ENCODE measurements at regions not wholly inside any gene's neighbourhood (a gene's known extent, or its start where the extent isn't known, plus 50 kb on each side); places are given as distances from the start of the nearest gene placed in this dataset.
"Not testable (repeated sequence)": the region's sequence is repeated elsewhere in the genome, so short reads cannot be mapped to it uniquely, and the experiment has no call there.

DNA sequence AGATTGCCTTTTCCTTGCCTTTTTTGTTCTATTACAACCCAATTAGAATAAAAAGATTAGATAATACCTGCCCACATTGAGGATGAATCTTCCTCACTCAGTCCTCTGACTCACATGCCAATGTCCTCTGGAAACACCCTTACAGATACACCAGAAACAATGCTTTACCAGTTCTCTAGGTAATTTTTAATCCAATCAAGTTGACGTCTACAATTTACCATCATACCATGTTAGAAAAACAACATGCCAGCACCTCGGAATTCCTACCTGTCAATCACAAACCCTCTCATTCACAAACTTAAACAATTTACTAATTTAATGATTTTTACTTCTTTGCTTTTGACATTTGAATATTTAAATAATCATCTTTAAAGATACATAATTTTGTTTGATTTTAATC is 953.8 kb downstream of the TRHDE start:
- Mint-ChIP-seq H3K9me3 (peaks cover 0 to 3% of the 10 kb centered on the region in 2 donors), H3K4me3 (no peak overlapping the region), H3K36me3 (no peaks in the 10 kb centered on the region), H3K27me3 (no peaks in the 10 kb centered on the region), H3K4me1 (no peaks in the 10 kb centered on the region), H3K27ac (no peak overlapping the region)
- ATAC-seq (replicated peaks) (no peak), DNase-seq (no peak)

GRCh38 chr12:73226593-73226992 is 954.4 kb downstream of the TRHDE start:
- H3K27me3 Mint-ChIP-seq = no peaks in the 10 kb centered on the region
- ATAC-seq (replicated peaks) (no peak), DNase-seq (no peak)
- H3K36me3 Mint-ChIP-seq = no peaks in the 10 kb centered on the region
- H3K9me3 Mint-ChIP-seq = peaks cover 3% of the 10 kb centered on the region in 2 donors
- H3K27ac Mint-ChIP-seq = no peak overlapping the region
- no peak overlapping the region for H3K4me3 Mint-ChIP-seq
- H3K4me1 Mint-ChIP-seq = no peaks in the 10 kb centered on the region

DNA sequence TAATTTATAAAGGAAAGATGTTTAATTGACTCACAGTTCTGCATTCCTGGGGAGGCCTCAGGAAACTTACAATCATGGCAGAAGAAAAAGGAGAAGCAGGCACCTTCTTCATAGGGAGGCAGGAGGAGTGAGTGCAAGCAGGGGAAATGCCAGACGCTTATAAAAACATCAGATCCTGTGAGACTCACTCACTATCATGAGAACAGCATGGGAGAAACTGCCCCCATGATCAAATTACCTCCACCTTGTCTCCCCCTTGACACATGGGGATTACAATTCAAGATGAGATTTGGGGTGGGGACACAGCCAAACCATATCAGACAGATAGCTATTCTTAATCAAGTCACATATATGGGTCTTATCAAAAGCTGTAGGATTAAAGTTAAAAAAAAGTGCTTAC is 956.7 kb downstream of the TRHDE start:
- ATAC-seq (replicated peaks); H3K4me3 Mint-ChIP-seq; H3K36me3 Mint-ChIP-seq; H3K4me1 Mint-ChIP-seq; H3K9me3 Mint-ChIP-seq; H3K27ac Mint-ChIP-seq; DNase-seq; H3K27me3 Mint-ChIP-seq: not testable (repeated sequence)

GRCh38 chr12:73235387-73235786 is 963.2 kb downstream of the TRHDE start:
- peaks cover 13 to 19% of the 10 kb centered on the region in 2 donors for H3K9me3 Mint-ChIP-seq
- no peak overlapping the region for H3K27ac Mint-ChIP-seq
- DNase-seq (no peak), ATAC-seq (replicated peaks) (no peak)
- no peaks in the 10 kb centered on the region for H3K27me3 Mint-ChIP-seq
- H3K36me3 Mint-ChIP-seq = peaks cover 0 to 2% of the 10 kb centered on the region in 2 donors
- H3K4me1 Mint-ChIP-seq = no peaks in the 10 kb centered on the region
- H3K4me3 Mint-ChIP-seq = no peak overlapping the region

DNA sequence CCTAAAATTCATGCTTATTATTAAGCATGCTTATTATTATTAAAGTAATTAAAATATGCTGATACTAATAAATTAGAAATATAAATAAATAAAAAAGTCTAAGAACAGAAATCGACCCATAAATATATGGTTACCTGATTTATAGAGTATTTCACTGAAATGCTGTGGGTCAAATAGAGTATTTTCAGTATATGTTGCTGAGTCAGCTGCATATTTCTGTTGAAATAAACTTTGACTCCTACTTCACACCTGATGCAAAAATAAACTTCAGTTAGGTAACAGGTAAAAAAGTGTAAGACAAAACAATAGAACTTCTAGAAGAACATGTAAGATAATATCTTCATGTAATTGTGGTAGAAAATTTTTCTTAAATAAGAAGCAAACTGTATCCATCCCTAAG is 967.9 kb downstream of the TRHDE start:
- Mint-ChIP-seq H3K4me3 (no peak overlapping the region), H3K9me3 (peaks cover 8 to 16% of the 10 kb centered on the region in 2 donors), H3K36me3 (peaks cover 0 to 2% of the 10 kb centered on the region in 2 donors), H3K27ac (no peak overlapping the region), H3K4me1 (no peaks in the 10 kb centered on the region), H3K27me3 (no peaks in the 10 kb centered on the region)
- no peak for ATAC-seq (replicated peaks)
- DNase-seq = no peak

DNA sequence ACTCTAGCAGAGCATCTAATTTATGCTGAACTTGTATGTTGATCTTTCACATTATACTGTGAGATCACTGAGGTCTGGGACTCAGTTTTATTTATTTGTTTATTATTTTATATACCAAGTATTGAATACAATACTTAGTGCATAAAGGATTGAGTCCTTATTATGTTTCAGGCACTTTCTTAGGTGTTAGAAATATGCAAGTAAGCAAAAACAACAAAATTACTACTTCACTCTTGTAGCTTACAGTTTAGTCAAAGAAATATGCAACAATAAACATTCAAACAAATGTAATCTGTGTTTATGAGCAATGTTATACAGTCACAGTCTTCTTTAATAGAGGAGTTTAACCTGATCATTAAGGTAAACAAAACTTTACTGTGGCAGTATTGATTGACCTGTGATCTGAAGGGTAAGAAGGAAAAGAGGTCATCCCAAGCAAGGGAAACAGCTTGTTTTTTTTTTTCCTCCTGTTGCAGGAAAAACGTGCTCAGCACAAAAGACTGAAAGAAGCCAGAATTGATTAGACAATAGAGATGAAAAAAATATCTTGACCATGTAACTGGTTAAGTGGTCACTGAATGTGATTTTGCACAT is 990.7 kb downstream of the TRHDE start:
- Mint-ChIP-seq H3K4me1 (no peaks in the 10 kb centered on the region), H3K27ac (no peak overlapping the region), H3K36me3 (no peaks in the 10 kb centered on the region), H3K9me3 (peaks cover under 1 to 5% of the 10 kb centered on the region in 2 donors), H3K27me3 (no peaks in the 10 kb centered on the region), H3K4me3 (no peak overlapping the region)
- no peak for DNase-seq
- ATAC-seq (replicated peaks) = no peak

DNA sequence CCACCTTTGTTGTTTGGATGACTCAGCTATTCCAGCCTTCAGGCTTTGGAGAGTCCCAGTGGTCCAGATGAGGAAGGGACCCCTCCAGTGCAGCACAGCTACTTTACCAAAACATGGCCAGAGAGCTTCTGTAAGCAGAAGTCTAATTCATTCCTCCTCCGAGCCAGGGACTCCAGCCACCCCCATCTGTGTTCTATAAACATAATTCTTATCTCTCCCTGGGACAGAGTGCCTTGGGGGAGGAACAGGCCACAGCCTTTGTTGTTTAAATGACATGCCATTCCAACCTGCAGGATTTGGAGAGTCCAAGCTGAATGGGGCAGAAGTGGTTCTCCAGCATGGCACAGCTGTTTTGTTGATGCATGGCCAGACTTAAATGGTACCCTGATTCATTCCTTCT is 994.0 kb downstream of the TRHDE start:
- H3K9me3 Mint-ChIP-seq = peaks cover 12 to 18% of the 10 kb centered on the region in 2 donors
- DNase-seq = no peak

GRCh38 chr12:73274976-73275375 is 1002.8 kb downstream of the TRHDE start:
- Mint-ChIP-seq H3K4me1 (no peaks in the 10 kb centered on the region), H3K27ac (no peak overlapping the region), H3K9me3 (peaks cover 11 to 13% of the 10 kb centered on the region in 2 donors), H3K36me3 (no peaks in the 10 kb centered on the region), H3K4me3 (no peak overlapping the region), H3K27me3 (no peaks in the 10 kb centered on the region)
- no peak for DNase-seq
- ATAC-seq (replicated peaks) = no peak

More for the DNA sequence above, 994.0 kb downstream of the TRHDE start:
- H3K36me3 Mint-ChIP-seq = no peaks in the 10 kb centered on the region
- H3K27ac Mint-ChIP-seq = no peak overlapping the region
- no peak overlapping the region for H3K4me3 Mint-ChIP-seq
- no peaks in the 10 kb centered on the region for H3K4me1 Mint-ChIP-seq
- ATAC-seq (replicated peaks) = no peak
- no peaks in the 10 kb centered on the region for H3K27me3 Mint-ChIP-seq

DNA sequence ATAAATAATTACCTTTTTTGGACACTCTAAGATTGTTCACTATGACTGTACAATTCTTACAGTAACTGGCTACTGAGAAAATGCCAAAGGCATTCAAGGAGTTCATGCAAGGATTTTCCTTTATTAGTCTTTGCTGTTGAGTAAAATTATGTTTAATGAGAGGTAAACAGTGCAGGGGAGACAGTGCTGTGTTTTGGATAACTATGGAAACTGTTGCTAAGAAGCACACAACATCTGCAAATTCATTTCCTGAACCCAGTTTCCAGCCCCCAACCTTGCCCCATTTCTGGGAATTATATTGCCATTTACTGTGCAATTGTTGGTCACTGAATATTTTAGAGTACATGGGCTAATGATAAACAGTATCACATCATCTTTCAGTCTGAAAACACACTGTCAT is 1005.8 kb downstream of the TRHDE start:
- ATAC-seq (replicated peaks) = no peak

GRCh38 chr12:73301530-73301929 is 1029.4 kb downstream of the TRHDE start:
- H3K27ac Mint-ChIP-seq = no peak overlapping the region
- DNase-seq = no peak
- H3K27me3 Mint-ChIP-seq = no peaks in the 10 kb centered on the region
- peaks cover 0 to 5% of the 10 kb centered on the region in 2 donors for H3K9me3 Mint-ChIP-seq
- H3K36me3 Mint-ChIP-seq = no peaks in the 10 kb centered on the region
- H3K4me1 Mint-ChIP-seq = no peaks in the 10 kb centered on the region
- ATAC-seq (replicated peaks) = no peak
- no peak overlapping the region for H3K4me3 Mint-ChIP-seq

More for the DNA sequence above, 1005.8 kb downstream of the TRHDE start:
- H3K36me3 Mint-ChIP-seq = no peaks in the 10 kb centered on the region
- no peak for DNase-seq
- no peaks in the 10 kb centered on the region for H3K4me1 Mint-ChIP-seq
- H3K9me3 Mint-ChIP-seq = peaks cover 0 to 1% of the 10 kb centered on the region in 2 donors
- no peak overlapping the region for H3K4me3 Mint-ChIP-seq
- H3K27me3 Mint-ChIP-seq = no peaks in the 10 kb centered on the region
- H3K27ac Mint-ChIP-seq = no peak overlapping the region

DNA sequence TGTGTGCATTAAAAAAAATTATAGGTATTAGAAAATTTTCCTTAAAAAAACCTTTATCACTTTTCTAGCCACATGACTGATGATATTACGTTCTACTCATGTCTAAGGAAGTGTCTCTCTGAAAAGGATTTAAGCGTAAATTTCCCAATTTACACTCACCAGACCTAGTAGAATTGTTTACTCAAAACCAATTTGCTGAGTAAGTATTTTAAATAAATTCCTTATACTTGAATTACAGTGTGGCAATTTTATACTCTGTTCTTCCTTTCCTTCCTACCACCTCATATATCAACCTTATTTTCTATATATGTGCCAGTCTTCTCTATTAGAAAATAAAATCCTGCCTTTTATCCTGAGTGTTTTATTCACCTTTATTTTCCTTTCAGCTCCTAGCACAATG is 1035.1 kb downstream of the TRHDE start:
- Mint-ChIP-seq H3K27me3 (no peaks in the 10 kb centered on the region), H3K4me1 (no peaks in the 10 kb centered on the region), H3K9me3 (peaks cover 5 to 6% of the 10 kb centered on the region in 2 donors), H3K27ac (no peak overlapping the region), H3K36me3 (no peaks in the 10 kb centered on the region), H3K4me3 (no peak overlapping the region)
- no peak for ATAC-seq (replicated peaks)
- no peak for DNase-seq

GRCh38 chr12:73308079-73308478 is 1035.9 kb downstream of the TRHDE start:
- H3K27ac Mint-ChIP-seq = no peak overlapping the region
- DNase-seq (no peak), ATAC-seq (replicated peaks) (no peak)
- H3K27me3 Mint-ChIP-seq = no peaks in the 10 kb centered on the region
- no peak overlapping the region for H3K4me3 Mint-ChIP-seq
- H3K36me3 Mint-ChIP-seq = no peaks in the 10 kb centered on the region
- H3K4me1 Mint-ChIP-seq = no peaks in the 10 kb centered on the region
- peaks cover 5 to 6% of the 10 kb centered on the region in 2 donors for H3K9me3 Mint-ChIP-seq

- Mint-ChIP-seq H3K9me3 (peaks cover 6 to 8% of the 10 kb centered on the region in 2 donors), H3K36me3 (no peaks in the 10 kb centered on the region), H3K4me3 (no peak overlapping the region), H3K27ac (no peak overlapping the region), H3K4me1 (no peaks in the 10 kb centered on the region), H3K27me3 (no peaks in the 10 kb centered on the region)
- ATAC-seq (replicated peaks) (no peak), DNase-seq (no peak)
Observed at GRCh38 chr12:73308747-73309146, 1036.6 kb downstream of the TRHDE start.

- Mint-ChIP-seq H3K27ac (no peak overlapping the region), H3K36me3 (no peaks in the 10 kb centered on the region), H3K4me3 (no peak overlapping the region), H3K9me3 (peaks cover 13 to 14% of the 10 kb centered on the region in 2 donors), H3K4me1 (no peaks in the 10 kb centered on the region), H3K27me3 (no peaks in the 10 kb centered on the region)
- no peak for ATAC-seq (replicated peaks)
- DNase-seq = no peak
Observed at GRCh38 chr12:73321319-73321718, 1049.1 kb downstream of the TRHDE start.

DNA sequence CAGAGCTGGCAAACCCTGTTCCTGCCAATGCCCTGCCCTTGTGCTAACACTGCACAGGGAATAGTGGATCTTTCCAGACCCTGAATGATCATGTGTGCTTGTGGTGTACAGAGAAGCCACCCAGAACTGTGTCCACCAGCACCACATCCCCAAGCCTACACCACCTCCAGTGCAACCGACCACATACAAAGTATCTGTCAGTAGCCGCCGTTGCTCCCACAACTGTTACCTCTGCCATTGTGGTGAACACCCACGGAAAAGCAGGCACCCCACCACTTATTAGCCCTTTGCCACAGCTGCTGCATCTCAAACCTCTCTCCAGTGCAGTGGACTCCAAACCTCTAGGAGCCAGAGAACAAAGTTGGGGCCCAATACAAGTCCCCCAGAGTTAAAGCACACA is 1049.6 kb downstream of the TRHDE start:
- H3K9me3 Mint-ChIP-seq = peaks cover 13 to 14% of the 10 kb centered on the region in 2 donors
- no peak overlapping the region for H3K4me3 Mint-ChIP-seq
- ATAC-seq (replicated peaks) (no peak), DNase-seq (no peak)
- H3K27ac Mint-ChIP-seq = no peak overlapping the region
- no peaks in the 10 kb centered on the region for H3K36me3 Mint-ChIP-seq
- H3K4me1 Mint-ChIP-seq = no peaks in the 10 kb centered on the region
- H3K27me3 Mint-ChIP-seq = no peaks in the 10 kb centered on the region
